ENCODE measurements at regions not wholly inside any gene's neighbourhood (a gene's known extent, or its start where the extent isn't known, plus 50 kb on each side); places are given as distances from the start of the nearest gene placed in this dataset.
"Not testable (repeated sequence)": the region's sequence is repeated elsewhere in the genome, so short reads cannot be mapped to it uniquely, and the experiment has no call there.

DNA sequence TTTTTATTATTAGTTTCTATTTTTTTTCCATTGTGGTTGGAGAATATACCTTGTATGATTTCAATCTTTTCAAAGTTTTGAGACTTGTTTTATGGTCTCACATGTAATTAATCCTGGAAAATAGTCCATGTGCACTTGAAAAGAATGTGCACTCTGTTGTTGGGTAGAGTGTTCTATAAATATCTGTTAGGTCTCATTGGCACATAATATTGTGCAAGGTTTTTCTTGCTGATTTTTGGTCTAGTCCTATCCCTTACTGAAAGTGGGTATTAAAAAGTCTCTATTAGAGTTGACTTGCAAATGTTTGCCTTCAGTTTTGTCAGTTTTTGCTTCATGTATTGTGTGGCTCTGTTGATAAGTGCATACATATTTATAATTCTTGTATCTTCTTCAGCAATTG lies 231.5 kb upstream of the FOLH1 start:
- TF ChIP-seq, protein P1, sequence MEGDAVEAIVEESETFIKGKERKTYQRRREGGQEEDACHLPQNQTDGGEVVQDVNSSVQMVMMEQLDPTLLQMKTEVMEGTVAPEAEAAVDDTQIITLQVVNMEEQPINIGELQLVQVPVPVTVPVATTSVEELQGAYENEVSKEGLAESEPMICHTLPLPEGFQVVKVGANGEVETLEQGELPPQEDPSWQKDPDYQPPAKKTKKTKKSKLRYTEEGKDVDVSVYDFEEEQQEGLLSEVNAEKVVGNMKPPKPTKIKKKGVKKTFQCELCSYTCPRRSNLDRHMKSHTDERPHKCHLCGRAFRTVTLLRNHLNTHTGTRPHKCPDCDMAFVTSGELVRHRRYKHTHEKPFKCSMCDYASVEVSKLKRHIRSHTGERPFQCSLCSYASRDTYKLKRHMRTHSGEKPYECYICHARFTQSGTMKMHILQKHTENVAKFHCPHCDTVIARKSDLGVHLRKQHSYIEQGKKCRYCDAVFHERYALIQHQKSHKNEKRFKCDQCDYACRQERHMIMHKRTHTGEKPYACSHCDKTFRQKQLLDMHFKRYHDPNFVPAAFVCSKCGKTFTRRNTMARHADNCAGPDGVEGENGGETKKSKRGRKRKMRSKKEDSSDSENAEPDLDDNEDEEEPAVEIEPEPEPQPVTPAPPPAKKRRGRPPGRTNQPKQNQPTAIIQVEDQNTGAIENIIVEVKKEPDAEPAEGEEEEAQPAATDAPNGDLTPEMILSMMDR (IDR thresholded peaks at IDR 0.05; ENCODE audit: insufficient read depth, low read depth, low read length): not testable (repeated sequence)
- TF ChIP-seq EZH2 (IDR thresholded peaks at IDR 0.05; ENCODE audit: insufficient read depth, low read length): not testable (repeated sequence)
